HCT116 (cell line): ENCODE measurements at regions not wholly inside any gene's neighbourhood (a gene's known extent, or its start where the extent isn't known, plus 50 kb on each side); places are given as distances from the start of the nearest gene placed in this dataset.

Source experiments
- POLR2AphosphoS5 ChIP-seq: IDR thresholded peaks from 2 replicates; pipeline ENCODE4 v1.6.1; 2011; ENCODE audit warnings: mild to moderate bottlenecking, low read depth, low read length, moderate library complexity
- YY1 ChIP-seq: IDR thresholded peaks from 2 replicates; pipeline ENCODE4 v1.6.1; 2011; ENCODE audit warnings: low read length, low read depth, moderate library complexity, mild to moderate bottlenecking; ENCODE audit not compliant: insufficient replicate concordance; ENCODE audit errors: extremely low read depth
- TF ChIP-seq, protein P1 (sequence below), 3 experiments: fragments of 200-600 bp in 1 of 3; sonication (generic) in 1 of 3; IDR thresholded peaks in 2 of 3; conservative IDR thresholded peaks in 1 of 3; 2 replicates each; pipeline ENCODE4 v1.5.1; 2012 to 2017; ENCODE audit warnings: low read depth in 2 of 3, low read length in 2 of 3, antibody characterized with exemption in 1 of 3, borderline replicate concordance in 1 of 3, control low read depth in 1 of 3, mild to moderate bottlenecking in 1 of 3, mixed read lengths in 1 of 3, mixed run types in 1 of 3, moderate library complexity in 1 of 3; ENCODE audit not compliant: insufficient read depth in 1 of 3

- TF ChIP-seq, protein P1, sequence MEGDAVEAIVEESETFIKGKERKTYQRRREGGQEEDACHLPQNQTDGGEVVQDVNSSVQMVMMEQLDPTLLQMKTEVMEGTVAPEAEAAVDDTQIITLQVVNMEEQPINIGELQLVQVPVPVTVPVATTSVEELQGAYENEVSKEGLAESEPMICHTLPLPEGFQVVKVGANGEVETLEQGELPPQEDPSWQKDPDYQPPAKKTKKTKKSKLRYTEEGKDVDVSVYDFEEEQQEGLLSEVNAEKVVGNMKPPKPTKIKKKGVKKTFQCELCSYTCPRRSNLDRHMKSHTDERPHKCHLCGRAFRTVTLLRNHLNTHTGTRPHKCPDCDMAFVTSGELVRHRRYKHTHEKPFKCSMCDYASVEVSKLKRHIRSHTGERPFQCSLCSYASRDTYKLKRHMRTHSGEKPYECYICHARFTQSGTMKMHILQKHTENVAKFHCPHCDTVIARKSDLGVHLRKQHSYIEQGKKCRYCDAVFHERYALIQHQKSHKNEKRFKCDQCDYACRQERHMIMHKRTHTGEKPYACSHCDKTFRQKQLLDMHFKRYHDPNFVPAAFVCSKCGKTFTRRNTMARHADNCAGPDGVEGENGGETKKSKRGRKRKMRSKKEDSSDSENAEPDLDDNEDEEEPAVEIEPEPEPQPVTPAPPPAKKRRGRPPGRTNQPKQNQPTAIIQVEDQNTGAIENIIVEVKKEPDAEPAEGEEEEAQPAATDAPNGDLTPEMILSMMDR (IDR thresholded peaks at IDR 0.05 in 2 of 3, conservative IDR thresholded peaks at IDR 0.05 in 1 of 3; ENCODE audit: borderline replicate concordance in 1 of 3, insufficient read depth in 1 of 3, low read depth in 2 of 3, low read length in 2 of 3): peak; percentile 21 to 58 (median 43); a peak in 5 of 6 replicates
- TF ChIP-seq YY1 (no peak), POLR2AphosphoS5 (no peak)
Observed at GRCh38 chr2:219737270-219737691, 109.9 kb downstream of the SLC4A3 start.
